Esophagus muscularis mucosa (tissue), 4 donors: ENCODE measurements at regions not wholly inside any gene's neighbourhood (a gene's known extent, or its start where the extent isn't known, plus 50 kb on each side); places are given as distances from the start of the nearest gene placed in this dataset.

ENCODE experiments used
- CTCF ChIP-seq, 3 experiments: fragments of 200-600 bp in 2 of 3; fragments of 450-650 bp in 1 of 3; sonication (generic) in 2 of 3; IDR thresholded peaks; one replicate each; pipeline ENCODE4 v1.5.1; 2017 to 2019; ENCODE audit warnings: antibody characterized with exemption in 3 of 3, mild to moderate bottlenecking in 2 of 3, moderate library complexity in 1 of 3
- EP300 ChIP-seq: sonication (generic); formaldehyde crosslinking; IDR thresholded peaks from one replicate; pipeline ENCODE4 v1.6.1; 2017; ENCODE audit warnings: antibody characterized with exemption
- POLR2A ChIP-seq: fragments of 450-650 bp; IDR thresholded peaks from one replicate; pipeline ENCODE4 v1.6.1; 2017; ENCODE audit warnings: antibody characterized with exemption, moderate library complexity, mild to moderate bottlenecking, low read depth
- POLR2AphosphoS5 ChIP-seq, 2 donors: sonication (generic); formaldehyde crosslinking; IDR thresholded peaks; one replicate each; pipeline ENCODE4 v1.6.1; 2017; ENCODE audit warnings: antibody characterized with exemption in 2 of 2

DNA sequence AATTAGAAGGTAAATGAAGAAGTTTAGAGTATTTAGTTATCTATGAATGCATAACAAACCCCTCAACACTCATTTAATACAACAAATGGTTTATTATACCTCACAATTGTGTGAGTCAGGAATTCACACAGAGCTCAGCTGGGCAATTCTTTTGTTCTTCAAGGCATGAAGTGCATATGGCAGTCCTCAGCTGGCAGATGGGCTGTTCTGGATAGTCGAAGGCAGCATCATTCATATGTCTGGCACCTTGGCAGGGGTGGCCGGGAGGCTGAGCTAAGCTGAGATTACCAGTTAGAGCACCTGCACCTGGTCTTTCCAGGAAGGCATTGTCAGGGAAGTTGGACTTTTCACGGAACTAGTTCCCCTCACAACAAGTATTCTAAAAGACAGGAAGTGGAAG, 286.2 kb upstream of the DUSP10 start:
- TF ChIP-seq POLR2AphosphoS5 (IDR thresholded peaks at IDR 0.05) (no peak), POLR2A (no peak), CTCF (IDR thresholded peaks at IDR 0.05) (no peak), EP300 (no peak)
